GM12878 (cell line): ENCODE measurements at regions not wholly inside any gene's neighbourhood (a gene's known extent, or its start where the extent isn't known, plus 50 kb on each side); places are given as distances from the start of the nearest gene placed in this dataset.

Source experiments
- CREM ChIP-seq: IDR thresholded peaks from 2 replicates; pipeline ENCODE4 v1.6.1; 2014; ENCODE audit warnings: antibody characterized with exemption, low read depth
- ESRRA ChIP-seq: IDR thresholded peaks from 2 replicates; pipeline ENCODE4 v1.6.1; 2012; ENCODE audit warnings: mild to moderate bottlenecking, low read length, improper control_type of control experiment
- ETV6 ChIP-seq, 2 experiments: fragments of 450-650 bp in 1 of 2; IDR thresholded peaks in 1 of 2; conservative IDR thresholded peaks in 1 of 2; 2 replicates each; pipeline ENCODE4 v1.6.1; 2014; ENCODE audit warnings: antibody characterized with exemption in 1 of 2, borderline replicate concordance in 1 of 2, low read depth in 1 of 2, mild to moderate bottlenecking in 1 of 2, moderate library complexity in 1 of 2
- EZH2 ChIP-seq: IDR thresholded peaks from 2 replicates; pipeline ENCODE4 v1.6.1; 2012; ENCODE audit warnings: low read depth, mild to moderate bottlenecking, control low read depth, inconsistent platforms, low read length, borderline replicate concordance; ENCODE audit not compliant: control insufficient read depth
- NRF1 ChIP-seq: conservative IDR thresholded peaks from 2 replicates; pipeline ENCODE4 v1.6.1; 2011; ENCODE audit warnings: mild to moderate bottlenecking, low read depth, low read length, improper control_type of control experiment
- RAD21 ChIP-seq: IDR thresholded peaks from 2 replicates; pipeline ENCODE4 v1.6.1; 2011; ENCODE audit warnings: mild to moderate bottlenecking, low read depth, low read length, moderate library complexity; ENCODE audit not compliant: insufficient read depth
- SP1 ChIP-seq: IDR thresholded peaks from one replicate; pipeline ENCODE4 v1.6.1; 2011; ENCODE audit warnings: low read depth, low read length
- SPI1 ChIP-seq: IDR thresholded peaks from 2 replicates; pipeline ENCODE4 v1.6.1; 2011; ENCODE audit warnings: low read depth, mild to moderate bottlenecking, low read length, moderate library complexity, borderline replicate concordance; ENCODE audit not compliant: insufficient read depth
- TF ChIP-seq, protein P1 (sequence below): fragments of 450-650 bp; IDR thresholded peaks from 2 replicates; pipeline ENCODE4 v1.6.1; 2014; ENCODE audit warnings: mild to moderate bottlenecking
- TF ChIP-seq, protein P2 (sequence below), 3 experiments: IDR thresholded peaks in 2 of 3; conservative IDR thresholded peaks in 1 of 3; 2 replicates each; pipeline ENCODE4 v1.5.1; 2011; ENCODE audit warnings: low read depth in 3 of 3, low read length in 3 of 3, mild to moderate bottlenecking in 3 of 3, control low read depth in 2 of 3, moderate library complexity in 2 of 3, inconsistent platforms in 1 of 3, mixed read lengths in 1 of 3; ENCODE audit not compliant: control insufficient read depth in 2 of 3, insufficient read depth in 1 of 3; ENCODE audit errors: extremely low read depth in 1 of 3
- TF ChIP-seq, protein P3 (sequence below): fragments of 450-650 bp; formaldehyde crosslinking; IDR thresholded peaks from 2 replicates; pipeline ENCODE4 v1.4.0; 2020; ENCODE audit warnings: mild to moderate bottlenecking, moderate library complexity
- TF ChIP-seq, protein P4 (sequence below): fragments of 450-650 bp; IDR thresholded peaks from 2 replicates; pipeline ENCODE4 v1.6.1; 2017; ENCODE audit warnings: mild to moderate bottlenecking
- TF ChIP-seq, protein P5 (sequence below): IDR thresholded peaks from 2 replicates; pipeline ENCODE4 v1.6.1; 2011; ENCODE audit warnings: borderline replicate concordance, low read depth, mild to moderate bottlenecking, moderate library complexity, mixed read lengths, low read length; ENCODE audit not compliant: insufficient read depth; ENCODE audit errors: extremely low read length

DNA sequence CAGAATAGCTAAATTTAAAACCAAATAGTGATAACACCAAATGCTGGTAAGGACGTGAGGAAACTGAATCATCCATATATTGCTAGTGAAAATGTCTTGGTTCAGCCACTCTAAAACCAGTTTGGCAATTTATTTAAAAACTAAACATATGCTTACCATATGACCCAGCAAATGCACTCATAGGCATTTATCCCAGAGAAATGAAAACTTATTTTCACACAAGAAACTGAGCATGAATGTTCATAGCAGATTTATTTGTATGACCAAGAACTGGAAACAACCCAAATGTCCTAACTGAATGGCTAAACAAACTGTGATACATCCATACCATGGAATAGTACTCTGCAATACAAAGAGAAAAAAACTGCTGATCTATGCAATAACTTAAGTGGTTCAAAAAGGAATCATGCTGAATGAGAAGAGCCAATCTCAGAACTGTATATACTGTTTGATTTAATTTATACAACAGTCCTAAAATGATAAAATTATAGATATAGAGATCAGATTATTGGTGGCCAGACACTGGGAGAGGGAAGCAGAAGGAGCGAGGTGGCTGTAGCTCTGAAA lies 115.6 kb upstream of the ADGRF1 start:
- TF ChIP-seq CREM (no peak), EZH2 (no peak), NRF1 (no peak), ESRRA (no peak), SP1 (no peak), ETV6 (conservative IDR thresholded peaks at IDR 0.05 in 1 of 2, IDR thresholded peaks at IDR 0.05 in 1 of 2; ENCODE audit: borderline replicate concordance in 1 of 2, low read depth in 1 of 2) (no peak), SPI1 (no peak), RAD21 (no peak)
- TF ChIP-seq, protein P1, sequence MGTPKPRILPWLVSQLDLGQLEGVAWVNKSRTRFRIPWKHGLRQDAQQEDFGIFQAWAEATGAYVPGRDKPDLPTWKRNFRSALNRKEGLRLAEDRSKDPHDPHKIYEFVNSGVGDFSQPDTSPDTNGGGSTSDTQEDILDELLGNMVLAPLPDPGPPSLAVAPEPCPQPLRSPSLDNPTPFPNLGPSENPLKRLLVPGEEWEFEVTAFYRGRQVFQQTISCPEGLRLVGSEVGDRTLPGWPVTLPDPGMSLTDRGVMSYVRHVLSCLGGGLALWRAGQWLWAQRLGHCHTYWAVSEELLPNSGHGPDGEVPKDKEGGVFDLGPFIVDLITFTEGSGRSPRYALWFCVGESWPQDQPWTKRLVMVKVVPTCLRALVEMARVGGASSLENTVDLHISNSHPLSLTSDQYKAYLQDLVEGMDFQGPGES, result no peak
- TF ChIP-seq, protein P2, sequence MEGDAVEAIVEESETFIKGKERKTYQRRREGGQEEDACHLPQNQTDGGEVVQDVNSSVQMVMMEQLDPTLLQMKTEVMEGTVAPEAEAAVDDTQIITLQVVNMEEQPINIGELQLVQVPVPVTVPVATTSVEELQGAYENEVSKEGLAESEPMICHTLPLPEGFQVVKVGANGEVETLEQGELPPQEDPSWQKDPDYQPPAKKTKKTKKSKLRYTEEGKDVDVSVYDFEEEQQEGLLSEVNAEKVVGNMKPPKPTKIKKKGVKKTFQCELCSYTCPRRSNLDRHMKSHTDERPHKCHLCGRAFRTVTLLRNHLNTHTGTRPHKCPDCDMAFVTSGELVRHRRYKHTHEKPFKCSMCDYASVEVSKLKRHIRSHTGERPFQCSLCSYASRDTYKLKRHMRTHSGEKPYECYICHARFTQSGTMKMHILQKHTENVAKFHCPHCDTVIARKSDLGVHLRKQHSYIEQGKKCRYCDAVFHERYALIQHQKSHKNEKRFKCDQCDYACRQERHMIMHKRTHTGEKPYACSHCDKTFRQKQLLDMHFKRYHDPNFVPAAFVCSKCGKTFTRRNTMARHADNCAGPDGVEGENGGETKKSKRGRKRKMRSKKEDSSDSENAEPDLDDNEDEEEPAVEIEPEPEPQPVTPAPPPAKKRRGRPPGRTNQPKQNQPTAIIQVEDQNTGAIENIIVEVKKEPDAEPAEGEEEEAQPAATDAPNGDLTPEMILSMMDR (IDR thresholded peaks at IDR 0.05 in 2 of 3, conservative IDR thresholded peaks at IDR 0.05 in 1 of 3; ENCODE audit: control insufficient read depth in 2 of 3, extremely low read depth in 1 of 3, insufficient read depth in 1 of 3, low read depth in 3 of 3, low read length in 3 of 3), result no peak
- TF ChIP-seq, protein P3, sequence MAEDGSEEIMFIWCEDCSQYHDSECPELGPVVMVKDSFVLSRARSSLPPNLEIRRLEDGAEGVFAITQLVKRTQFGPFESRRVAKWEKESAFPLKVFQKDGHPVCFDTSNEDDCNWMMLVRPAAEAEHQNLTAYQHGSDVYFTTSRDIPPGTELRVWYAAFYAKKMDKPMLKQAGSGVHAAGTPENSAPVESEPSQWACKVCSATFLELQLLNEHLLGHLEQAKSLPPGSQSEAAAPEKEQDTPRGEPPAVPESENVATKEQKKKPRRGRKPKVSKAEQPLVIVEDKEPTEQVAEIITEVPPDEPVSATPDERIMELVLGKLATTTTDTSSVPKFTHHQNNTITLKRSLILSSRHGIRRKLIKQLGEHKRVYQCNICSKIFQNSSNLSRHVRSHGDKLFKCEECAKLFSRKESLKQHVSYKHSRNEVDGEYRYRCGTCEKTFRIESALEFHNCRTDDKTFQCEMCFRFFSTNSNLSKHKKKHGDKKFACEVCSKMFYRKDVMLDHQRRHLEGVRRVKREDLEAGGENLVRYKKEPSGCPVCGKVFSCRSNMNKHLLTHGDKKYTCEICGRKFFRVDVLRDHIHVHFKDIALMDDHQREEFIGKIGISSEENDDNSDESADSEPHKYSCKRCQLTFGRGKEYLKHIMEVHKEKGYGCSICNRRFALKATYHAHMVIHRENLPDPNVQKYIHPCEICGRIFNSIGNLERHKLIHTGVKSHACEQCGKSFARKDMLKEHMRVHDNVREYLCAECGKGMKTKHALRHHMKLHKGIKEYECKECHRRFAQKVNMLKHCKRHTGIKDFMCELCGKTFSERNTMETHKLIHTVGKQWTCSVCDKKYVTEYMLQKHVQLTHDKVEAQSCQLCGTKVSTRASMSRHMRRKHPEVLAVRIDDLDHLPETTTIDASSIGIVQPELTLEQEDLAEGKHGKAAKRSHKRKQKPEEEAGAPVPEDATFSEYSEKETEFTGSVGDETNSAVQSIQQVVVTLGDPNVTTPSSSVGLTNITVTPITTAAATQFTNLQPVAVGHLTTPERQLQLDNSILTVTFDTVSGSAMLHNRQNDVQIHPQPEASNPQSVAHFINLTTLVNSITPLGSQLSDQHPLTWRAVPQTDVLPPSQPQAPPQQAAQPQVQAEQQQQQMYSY (CRISPR knock-in tag), result no peak
- TF ChIP-seq, protein P4, sequence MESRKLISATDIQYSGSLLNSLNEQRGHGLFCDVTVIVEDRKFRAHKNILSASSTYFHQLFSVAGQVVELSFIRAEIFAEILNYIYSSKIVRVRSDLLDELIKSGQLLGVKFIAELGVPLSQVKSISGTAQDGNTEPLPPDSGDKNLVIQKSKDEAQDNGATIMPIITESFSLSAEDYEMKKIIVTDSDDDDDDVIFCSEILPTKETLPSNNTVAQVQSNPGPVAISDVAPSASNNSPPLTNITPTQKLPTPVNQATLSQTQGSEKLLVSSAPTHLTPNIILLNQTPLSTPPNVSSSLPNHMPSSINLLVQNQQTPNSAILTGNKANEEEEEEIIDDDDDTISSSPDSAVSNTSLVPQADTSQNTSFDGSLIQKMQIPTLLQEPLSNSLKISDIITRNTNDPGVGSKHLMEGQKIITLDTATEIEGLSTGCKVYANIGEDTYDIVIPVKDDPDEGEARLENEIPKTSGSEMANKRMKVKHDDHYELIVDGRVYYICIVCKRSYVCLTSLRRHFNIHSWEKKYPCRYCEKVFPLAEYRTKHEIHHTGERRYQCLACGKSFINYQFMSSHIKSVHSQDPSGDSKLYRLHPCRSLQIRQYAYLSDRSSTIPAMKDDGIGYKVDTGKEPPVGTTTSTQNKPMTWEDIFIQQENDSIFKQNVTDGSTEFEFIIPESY, result no peak
- TF ChIP-seq, protein P5, sequence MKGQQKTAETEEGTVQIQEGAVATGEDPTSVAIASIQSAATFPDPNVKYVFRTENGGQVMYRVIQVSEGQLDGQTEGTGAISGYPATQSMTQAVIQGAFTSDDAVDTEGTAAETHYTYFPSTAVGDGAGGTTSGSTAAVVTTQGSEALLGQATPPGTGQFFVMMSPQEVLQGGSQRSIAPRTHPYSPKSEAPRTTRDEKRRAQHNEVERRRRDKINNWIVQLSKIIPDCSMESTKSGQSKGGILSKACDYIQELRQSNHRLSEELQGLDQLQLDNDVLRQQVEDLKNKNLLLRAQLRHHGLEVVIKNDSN, result no peak
